ENCODE measurements at regions not wholly inside any gene's neighbourhood (a gene's known extent, or its start where the extent isn't known, plus 50 kb on each side); places are given as distances from the start of the nearest gene placed in this dataset.

GRCh38 chr9:86643946-86644674 is 289.9 kb upstream of the TUT7 start:
- Mint-ChIP-seq H3K36me3 (no peaks in the 10 kb centered on the region), H3K4me3 (no peak overlapping the region), H3K4me1 (no peaks in the 10 kb centered on the region), H3K9me3 (no peaks in the 10 kb centered on the region), H3K27me3 (no peaks in the 10 kb centered on the region), H3K27ac (no peak overlapping the region)
- DNase-seq: no peak

GRCh38 chr9:86642721-86643120 is 288.5 kb upstream of the TUT7 start:
- Mint-ChIP-seq H3K27ac (no peak overlapping the region), H3K4me1 (no peaks in the 10 kb centered on the region), H3K27me3 (peaks cover 4% of the 10 kb centered on the region), H3K36me3 (no peaks in the 10 kb centered on the region), H3K9me3 (no peaks in the 10 kb centered on the region), H3K4me3 (no peak overlapping the region)
- no peak for DNase-seq

GRCh38 chr9:86641970-86642369 is 287.8 kb upstream of the TUT7 start:
- H3K4me3 Mint-ChIP-seq: no peak overlapping the region
- no peak overlapping the region for H3K27ac Mint-ChIP-seq
- no peak for DNase-seq
- no peaks in the 10 kb centered on the region for H3K9me3 Mint-ChIP-seq
- peaks cover 2% of the 10 kb centered on the region for H3K4me1 Mint-ChIP-seq
- H3K27me3 Mint-ChIP-seq: peaks cover 10% of the 10 kb centered on the region
- no peaks in the 10 kb centered on the region for H3K36me3 Mint-ChIP-seq

- Mint-ChIP-seq H3K4me3 (no peak overlapping the region), H3K9me3 (no peaks in the 10 kb centered on the region), H3K27me3 (peaks cover 28% of the 10 kb centered on the region), H3K4me1 (peaks cover 2% of the 10 kb centered on the region), H3K36me3 (no peaks in the 10 kb centered on the region), H3K27ac (no peak overlapping the region)
- no peak for DNase-seq
Observed at GRCh38 chr9:86639899-86640379, 285.7 kb upstream of the TUT7 start.

GRCh38 chr9:86639287-86639686 is 285.1 kb upstream of the TUT7 start:
- H3K27ac Mint-ChIP-seq: no peak overlapping the region
- H3K4me1 Mint-ChIP-seq: peaks cover 2% of the 10 kb centered on the region
- no peak overlapping the region for H3K4me3 Mint-ChIP-seq
- peaks cover 33% of the 10 kb centered on the region for H3K27me3 Mint-ChIP-seq
- H3K36me3 Mint-ChIP-seq: no peaks in the 10 kb centered on the region
- no peak for DNase-seq
- H3K9me3 Mint-ChIP-seq: no peaks in the 10 kb centered on the region

GRCh38 chr9:86638109-86638508 is 283.9 kb upstream of the TUT7 start:
- no peak for DNase-seq
- H3K36me3 Mint-ChIP-seq: no peaks in the 10 kb centered on the region
- no peak overlapping the region for H3K4me3 Mint-ChIP-seq
- peaks cover 2% of the 10 kb centered on the region for H3K4me1 Mint-ChIP-seq
- peaks cover 42% of the 10 kb centered on the region for H3K27me3 Mint-ChIP-seq
- no peak overlapping the region for H3K27ac Mint-ChIP-seq
- H3K9me3 Mint-ChIP-seq: no peaks in the 10 kb centered on the region

- H3K27ac Mint-ChIP-seq: no peak overlapping the region
- H3K4me3 Mint-ChIP-seq: no peak overlapping the region
- no peaks in the 10 kb centered on the region for H3K9me3 Mint-ChIP-seq
- H3K36me3 Mint-ChIP-seq: no peaks in the 10 kb centered on the region
- H3K4me1 Mint-ChIP-seq: peaks cover 2% of the 10 kb centered on the region
- DNase-seq: peak; percentile 12
- H3K27me3 Mint-ChIP-seq: peaks cover 42% of the 10 kb centered on the region
Observed at GRCh38 chr9:86637515-86637914, 283.3 kb upstream of the TUT7 start.

- Mint-ChIP-seq H3K27me3 (peaks cover 49% of the 10 kb centered on the region), H3K9me3 (no peaks in the 10 kb centered on the region), H3K4me3 (no peak overlapping the region), H3K36me3 (no peaks in the 10 kb centered on the region), H3K4me1 (peaks cover 2% of the 10 kb centered on the region), H3K27ac (no peak overlapping the region)
- no peak for DNase-seq
Observed at GRCh38 chr9:86636519-86636918, 282.3 kb upstream of the TUT7 start.

GRCh38 chr9:86636038-86636437 is 281.8 kb upstream of the TUT7 start:
- DNase-seq: no peak
- Mint-ChIP-seq H3K27me3 (peaks cover 49% of the 10 kb centered on the region), H3K4me1 (peaks cover 2% of the 10 kb centered on the region), H3K9me3 (no peaks in the 10 kb centered on the region), H3K27ac (no peak overlapping the region), H3K4me3 (no peak overlapping the region), H3K36me3 (no peaks in the 10 kb centered on the region)

- no peaks in the 10 kb centered on the region for H3K36me3 Mint-ChIP-seq
- DNase-seq: no peak
- H3K27me3 Mint-ChIP-seq: peaks cover 49% of the 10 kb centered on the region
- H3K4me1 Mint-ChIP-seq: peaks cover 2% of the 10 kb centered on the region
- no peak overlapping the region for H3K4me3 Mint-ChIP-seq
- H3K9me3 Mint-ChIP-seq: no peaks in the 10 kb centered on the region
- no peak overlapping the region for H3K27ac Mint-ChIP-seq
Observed at GRCh38 chr9:86634501-86634900, 280.3 kb upstream of the TUT7 start.

GRCh38 chr9:86633945-86634344 is 279.7 kb upstream of the TUT7 start:
- Mint-ChIP-seq H3K4me3 (no peak overlapping the region), H3K36me3 (no peaks in the 10 kb centered on the region), H3K27me3 (peaks cover 49% of the 10 kb centered on the region), H3K9me3 (no peaks in the 10 kb centered on the region), H3K27ac (no peak overlapping the region), H3K4me1 (peaks cover 2% of the 10 kb centered on the region)
- no peak for DNase-seq

- Mint-ChIP-seq H3K4me3 (no peak overlapping the region), H3K27ac (no peak overlapping the region), H3K4me1 (peaks cover 2% of the 10 kb centered on the region), H3K36me3 (no peaks in the 10 kb centered on the region), H3K9me3 (no peaks in the 10 kb centered on the region), H3K27me3 (peaks cover 45% of the 10 kb centered on the region)
- DNase-seq: no peak
Observed at GRCh38 chr9:86632537-86632936, 278.3 kb upstream of the TUT7 start.

- Mint-ChIP-seq H3K36me3 (no peaks in the 10 kb centered on the region), H3K27me3 (peaks cover 16% of the 10 kb centered on the region), H3K4me3 (no peak overlapping the region), H3K27ac (no peak overlapping the region), H3K9me3 (no peaks in the 10 kb centered on the region), H3K4me1 (no peaks in the 10 kb centered on the region)
- DNase-seq: no peak
Observed at GRCh38 chr9:86629530-86629929, 275.3 kb upstream of the TUT7 start.

- Mint-ChIP-seq H3K9me3 (no peaks in the 10 kb centered on the region), H3K36me3 (no peaks in the 10 kb centered on the region), H3K27me3 (peaks cover under 1% of the 10 kb centered on the region), H3K4me1 (no peaks in the 10 kb centered on the region), H3K4me3 (no peak overlapping the region), H3K27ac (no peak overlapping the region)
- no peak for DNase-seq
Observed at GRCh38 chr9:86626802-86627201, 272.6 kb upstream of the TUT7 start.

- H3K4me1 Mint-ChIP-seq: no peaks in the 10 kb centered on the region
- H3K4me3 Mint-ChIP-seq: no peak overlapping the region
Observed at GRCh38 chr9:86624630-86625029, 270.4 kb upstream of the TUT7 start.

More at GRCh38 chr9:86624630-86625029, 270.4 kb upstream of the TUT7 start:
- H3K9me3 Mint-ChIP-seq: no peaks in the 10 kb centered on the region
- no peaks in the 10 kb centered on the region for H3K36me3 Mint-ChIP-seq
- H3K27me3 Mint-ChIP-seq: no peaks in the 10 kb centered on the region
- no peak overlapping the region for H3K27ac Mint-ChIP-seq
- no peak for DNase-seq

Measured in activated naive CD8-positive, alpha-beta T cell treated with anti-CD3 and anti-CD28 coated beads for 36 hours (primary cell).